CMK (cell line): ENCODE measurements at regions not wholly inside any gene's neighbourhood (a gene's known extent, or its start where the extent isn't known, plus 50 kb on each side); places are given as distances from the start of the nearest gene placed in this dataset.
"Not testable (repeated sequence)": the region's sequence is repeated elsewhere in the genome, so short reads cannot be mapped to it uniquely, and the experiment has no call there.

Experiments used
- DNase-seq: peaks from one replicate; pipeline ENCODE4 v3.0.0-alpha.2; 2010; ENCODE audit warnings: low read depth

- DNase-seq = no peak
Observed at GRCh38 chr10:34058845-34059614, 724.6 kb upstream of the NRP1 start.

- not testable (repeated sequence) for DNase-seq
Observed at GRCh38 chr10:34055410-34055985, 721.0 kb upstream of the NRP1 start.

GRCh38 chr10:34049887-34050286 lies 715.4 kb upstream of the NRP1 start:
- DNase-seq = no peak

GRCh38 chr10:34049469-34049868 lies 715.0 kb upstream of the NRP1 start:
- no peak for DNase-seq

GRCh38 chr10:34047389-34047788 lies 712.9 kb upstream of the NRP1 start:
- no peak for DNase-seq

GRCh38 chr10:34046506-34047034 lies 712.1 kb upstream of the NRP1 start:
- no peak for DNase-seq

- DNase-seq = no peak
Observed at GRCh38 chr10:34045571-34046190, 711.2 kb upstream of the NRP1 start.

- no peak for DNase-seq
Observed at GRCh38 chr10:34041871-34042270, 707.4 kb upstream of the NRP1 start.

GRCh38 chr10:34037499-34037898 lies 703.0 kb upstream of the NRP1 start:
- no peak for DNase-seq

- DNase-seq = not testable (repeated sequence)
Observed at GRCh38 chr10:34035241-34035790, 700.8 kb upstream of the NRP1 start.

GRCh38 chr10:34033078-34033477 lies 698.6 kb upstream of the NRP1 start:
- no peak for DNase-seq

- DNase-seq = no peak
Observed at GRCh38 chr10:34032564-34032963, 698.1 kb upstream of the NRP1 start.

GRCh38 chr10:34031400-34031799 lies 696.9 kb upstream of the NRP1 start:
- DNase-seq = no peak

GRCh38 chr10:34029455-34029854 lies 695.0 kb upstream of the NRP1 start:
- no peak for DNase-seq

- no peak for DNase-seq
Observed at GRCh38 chr10:34028936-34029335, 694.5 kb upstream of the NRP1 start.

GRCh38 chr10:34024693-34025425 lies 690.4 kb upstream of the NRP1 start:
- no peak for DNase-seq

GRCh38 chr10:34024282-34024681 lies 689.8 kb upstream of the NRP1 start:
- DNase-seq = no peak

- no peak for DNase-seq
Observed at GRCh38 chr10:34022195-34022594, 687.7 kb upstream of the NRP1 start.

- no peak for DNase-seq
Observed at GRCh38 chr10:34018784-34019183, 684.3 kb upstream of the NRP1 start.

- peak; percentile 39 for DNase-seq
Observed at GRCh38 chr10:34018129-34018528, 683.7 kb upstream of the NRP1 start.

GRCh38 chr10:34017281-34017680 lies 682.8 kb upstream of the NRP1 start:
- no peak for DNase-seq

GRCh38 chr10:34016576-34016975 lies 682.1 kb upstream of the NRP1 start:
- DNase-seq = no peak
